Gastrocnemius medialis (tissue), 4 donors: ENCODE measurements at regions not wholly inside any gene's neighbourhood (a gene's known extent, or its start where the extent isn't known, plus 50 kb on each side); places are given as distances from the start of the nearest gene placed in this dataset.

Source experiments
- ATAC-seq, 2 donors: fragments of 150-250 bp; one replicate each; pipeline ENCODE4 v1.9.1; 2016
- DNase-seq, 2 donors: peaks; one replicate each; pipeline ENCODE4 v3.0.0-alpha.2; 2019
- H3K27ac ChIP-seq, 4 donors: fragments of 200-600 bp; sonication (generic); 1 replicate in 1 of 4; 2 replicates in 3 of 4; pipeline ENCODE4 v1.5.1; 2016 to 2018; ENCODE audit warnings: mild to moderate bottlenecking in 2 of 4, moderate library complexity in 1 of 4
- H3K27me3 ChIP-seq, 3 donors: fragments of 200-600 bp; sonication (generic) in 2 of 3; 1 replicate in 1 of 3; 2 replicates in 2 of 3; pipeline versions ENCODE4 v1.5.1 to v1.6.0; 2016 to 2019; ENCODE audit warnings: mild to moderate bottlenecking in 1 of 3, moderate library complexity in 1 of 3
- H3K36me3 ChIP-seq, 2 donors: fragments of 200-600 bp; sonication (generic) in 1 of 2; one replicate each; pipeline ENCODE4 v1.5.1; 2017 to 2018
- H3K4me1 ChIP-seq, 2 donors: fragments of 200-600 bp; sonication (generic) in 1 of 2; one replicate each; pipeline ENCODE4 v1.5.1; 2016 to 2017; ENCODE audit warnings: mild to moderate bottlenecking in 2 of 2
- H3K4me3 ChIP-seq, 4 donors: fragments of 200-600 bp; sonication (generic) in 3 of 4; 1 replicate in 1 of 4; 2 replicates in 3 of 4; pipeline ENCODE4 v1.5.1; 2016 to 2019; ENCODE audit warnings: mild to moderate bottlenecking in 2 of 4
- H3K9me3 ChIP-seq, 3 donors: fragments of 200-600 bp; sonication (generic) in 2 of 3; 1 replicate in 1 of 3; 2 replicates in 2 of 3; pipeline ENCODE4 v1.5.1; 2016 to 2019
- POLR2A ChIP-seq, 2 donors: fragments of 450-650 bp; IDR thresholded peaks; one replicate each; pipeline ENCODE4 v1.6.1; 2017; ENCODE audit warnings: antibody characterized with exemption in 2 of 2, mild to moderate bottlenecking in 2 of 2, moderate library complexity in 2 of 2
- in situ Hi-C, 4 donors: fragments of 200-750 bp; cut with MboI; loops; one replicate each; pipeline versions ENCODE4 v1.15.0 to v1.8.0; 2017; ENCODE audit warnings: low sequenced_read_pairs in 4 of 4
- intact Hi-C: fragments of 100-400 bp; cut with DNase I; formaldehyde crosslinking; loops from one replicate; pipeline ENCODE4 v1.15.1; 2023; ENCODE audit warnings: low total_unique reads
- TF ChIP-seq, protein P1 (sequence below), 5 experiments: fragments of 450-650 bp in 3 of 5; fragments of 200-600 bp in 2 of 5; sonication (generic) in 2 of 5; IDR thresholded peaks in 4 of 5; conservative IDR thresholded peaks in 1 of 5; 1 replicate in 4 of 5; 2 replicates in 1 of 5; pipeline ENCODE4 v1.5.1; 2016 to 2019; ENCODE audit warnings: antibody characterized with exemption in 5 of 5, mild to moderate bottlenecking in 3 of 5, moderate library complexity in 3 of 5

DNA sequence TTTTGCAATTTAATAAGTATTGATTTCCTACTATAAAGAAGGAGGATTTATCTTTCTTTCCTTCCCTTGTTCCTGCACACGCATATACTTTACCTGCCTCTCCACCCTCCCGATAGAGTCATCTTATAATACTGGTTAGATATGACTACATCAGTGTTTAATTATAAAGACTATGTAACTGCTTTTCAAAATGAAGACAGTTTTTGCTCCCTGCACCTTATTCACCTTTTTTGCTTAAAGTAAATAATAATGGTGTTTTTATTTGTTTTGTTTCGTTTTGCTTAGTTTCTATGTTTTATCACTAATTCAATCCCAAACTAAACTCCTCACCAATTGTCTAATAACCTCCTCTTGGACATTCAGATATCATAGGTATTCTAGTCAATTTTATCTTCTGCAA, 101.9 kb upstream of the RORA start:
- Histone ChIP-seq H3K36me3 (no peaks in the 10 kb centered on the region), H3K4me1 (peaks cover 3 to 7% of the 10 kb centered on the region in 2 donors), H3K9me3 (no peaks in the 10 kb centered on the region), H3K4me3 (no peak overlapping the region), H3K27me3 (no peaks in the 10 kb centered on the region), H3K27ac (no peak overlapping the region)
- ATAC-seq = no peak
- in situ Hi-C loops (no loop called here), intact Hi-C loops (no loop called here)
- TF ChIP-seq POLR2A (IDR thresholded peaks at IDR 0.05) = no peak
- TF ChIP-seq, protein P1, sequence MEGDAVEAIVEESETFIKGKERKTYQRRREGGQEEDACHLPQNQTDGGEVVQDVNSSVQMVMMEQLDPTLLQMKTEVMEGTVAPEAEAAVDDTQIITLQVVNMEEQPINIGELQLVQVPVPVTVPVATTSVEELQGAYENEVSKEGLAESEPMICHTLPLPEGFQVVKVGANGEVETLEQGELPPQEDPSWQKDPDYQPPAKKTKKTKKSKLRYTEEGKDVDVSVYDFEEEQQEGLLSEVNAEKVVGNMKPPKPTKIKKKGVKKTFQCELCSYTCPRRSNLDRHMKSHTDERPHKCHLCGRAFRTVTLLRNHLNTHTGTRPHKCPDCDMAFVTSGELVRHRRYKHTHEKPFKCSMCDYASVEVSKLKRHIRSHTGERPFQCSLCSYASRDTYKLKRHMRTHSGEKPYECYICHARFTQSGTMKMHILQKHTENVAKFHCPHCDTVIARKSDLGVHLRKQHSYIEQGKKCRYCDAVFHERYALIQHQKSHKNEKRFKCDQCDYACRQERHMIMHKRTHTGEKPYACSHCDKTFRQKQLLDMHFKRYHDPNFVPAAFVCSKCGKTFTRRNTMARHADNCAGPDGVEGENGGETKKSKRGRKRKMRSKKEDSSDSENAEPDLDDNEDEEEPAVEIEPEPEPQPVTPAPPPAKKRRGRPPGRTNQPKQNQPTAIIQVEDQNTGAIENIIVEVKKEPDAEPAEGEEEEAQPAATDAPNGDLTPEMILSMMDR (IDR thresholded peaks at IDR 0.05 in 4 of 5, conservative IDR thresholded peaks at IDR 0.05 in 1 of 5) = no peak
- DNase-seq = no peak

DNA sequence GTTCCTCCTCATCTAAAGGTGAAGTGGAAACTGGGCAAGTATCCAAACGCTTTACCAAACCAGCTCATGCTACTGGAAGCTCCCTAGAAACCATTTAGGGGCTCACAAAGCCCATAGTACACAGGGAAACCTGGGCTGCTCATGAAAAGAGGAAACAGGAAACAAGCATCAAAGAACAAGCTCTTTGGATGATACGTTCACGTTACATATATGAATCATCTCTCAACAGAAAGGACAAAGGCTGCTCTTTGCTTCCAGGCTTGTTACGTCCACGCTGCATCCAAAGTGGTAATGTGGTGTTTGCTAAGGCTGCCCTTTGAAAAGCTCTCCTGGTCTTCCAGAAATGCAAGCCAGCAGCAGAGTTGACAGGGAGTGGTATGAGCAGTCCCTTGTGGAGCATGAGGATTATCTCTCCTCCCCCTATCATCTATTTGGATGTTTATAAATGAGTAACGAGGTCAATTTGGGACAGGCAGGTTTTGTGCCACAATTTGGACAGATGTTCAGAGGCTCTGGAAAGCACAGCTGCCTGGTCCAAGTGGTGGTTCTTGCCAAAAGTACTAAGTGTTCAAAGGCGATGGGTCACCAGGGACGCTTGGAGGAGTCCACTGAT, 98.0 kb upstream of the RORA start:
- in situ Hi-C loops (no loop called here), intact Hi-C loops (no loop called here)
- Histone ChIP-seq H3K4me3 (no peak overlapping the region), H3K27me3 (no peaks in the 10 kb centered on the region), H3K4me1 (peaks cover 3 to 7% of the 10 kb centered on the region in 2 donors), H3K27ac (peak overlapping the region in 1 of 4 donors; percentile 10), H3K36me3 (no peaks in the 10 kb centered on the region), H3K9me3 (no peaks in the 10 kb centered on the region)
- peak; percentile 46 to 70 for DNase-seq
- TF ChIP-seq POLR2A (IDR thresholded peaks at IDR 0.05) = no peak
- TF ChIP-seq, protein P1 (IDR thresholded peaks at IDR 0.05 in 4 of 5, conservative IDR thresholded peaks at IDR 0.05 in 1 of 5) = no peak
- peak; percentile 82 to 84 for ATAC-seq

DNA sequence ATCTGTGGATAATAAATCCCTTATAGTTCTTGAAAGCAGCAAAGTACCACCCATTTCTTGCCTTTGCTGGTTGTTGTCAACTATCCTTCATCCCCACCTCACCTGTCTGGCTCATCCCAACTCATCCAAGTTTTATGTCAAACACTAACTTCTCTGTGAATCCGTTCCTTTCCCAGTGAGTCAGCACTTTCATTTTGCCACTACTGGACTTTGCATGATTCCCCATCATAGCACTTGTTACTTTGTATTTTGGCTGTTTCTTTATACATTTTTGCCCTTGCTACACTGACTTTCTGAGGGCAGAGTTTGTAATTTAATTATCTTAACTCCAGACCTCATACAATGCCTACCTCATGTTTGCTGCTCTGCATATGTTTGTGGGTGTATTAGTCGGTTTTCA, 90.8 kb upstream of the RORA start:
- in situ Hi-C loops = no loop called here
- Histone ChIP-seq H3K27me3 (peaks cover 0 to 5% (median 0%) of the 10 kb centered on the region in 3 donors), H3K36me3 (no peaks in the 10 kb centered on the region), H3K27ac (no peak overlapping the region), H3K4me1 (no peaks in the 10 kb centered on the region), H3K9me3 (no peaks in the 10 kb centered on the region), H3K4me3 (no peak overlapping the region)
- DNase-seq (no peak), ATAC-seq (no peak)
- no peak for TF ChIP-seq POLR2A (IDR thresholded peaks at IDR 0.05)
- TF ChIP-seq, protein P1 (IDR thresholded peaks at IDR 0.05 in 4 of 5, conservative IDR thresholded peaks at IDR 0.05 in 1 of 5) = no peak
- intact Hi-C loops = no loop called here

DNA sequence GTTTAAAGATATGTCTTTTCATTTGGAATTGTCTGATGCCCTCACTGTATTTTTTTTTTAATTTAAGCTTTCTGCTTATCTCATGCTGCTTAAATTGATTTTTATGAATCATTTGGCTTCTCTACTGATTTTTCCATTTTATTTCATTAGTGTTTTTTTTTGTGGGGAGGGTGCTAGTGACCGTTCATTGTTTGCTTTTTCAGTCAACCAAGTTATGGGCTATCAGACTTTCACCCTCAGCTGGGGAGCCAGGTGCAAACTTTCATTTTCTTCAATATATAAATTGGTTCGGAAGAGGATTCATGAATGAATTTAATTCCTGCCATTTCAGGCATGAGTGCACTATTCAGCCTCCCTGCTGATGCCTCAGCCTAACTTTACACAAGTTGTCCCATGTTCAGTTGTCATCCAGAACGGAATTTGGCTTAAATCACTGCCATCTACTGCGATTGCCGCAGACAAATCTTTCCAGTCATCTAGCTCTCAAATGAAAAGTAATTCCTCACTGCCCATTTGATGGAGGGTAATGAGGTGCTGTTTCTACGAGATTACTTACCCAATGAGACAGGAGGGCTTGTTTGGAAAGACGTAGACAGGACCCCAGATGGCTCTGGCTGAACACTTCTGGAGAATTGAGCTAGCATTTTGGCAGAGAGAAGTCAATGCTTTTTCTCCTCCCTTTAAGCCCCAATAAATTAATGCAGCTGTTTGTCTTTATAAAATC, 89.9 kb upstream of the RORA start:
- Histone ChIP-seq H3K9me3 (no peaks in the 10 kb centered on the region), H3K36me3 (no peaks in the 10 kb centered on the region), H3K4me3 (no peak overlapping the region), H3K4me1 (no peaks in the 10 kb centered on the region), H3K27me3 (peaks cover 0 to 5% (median 0%) of the 10 kb centered on the region in 3 donors), H3K27ac (no peak overlapping the region)
- intact Hi-C loops = no loop called here
- DNase-seq (no peak), ATAC-seq (peak in 1 of 2 donors; percentile 47)
- TF ChIP-seq, protein P1 (IDR thresholded peaks at IDR 0.05 in 4 of 5, conservative IDR thresholded peaks at IDR 0.05 in 1 of 5) = no peak
- TF ChIP-seq POLR2A (IDR thresholded peaks at IDR 0.05) = no peak
- in situ Hi-C loops = no loop called here
